ENCODE measurements at regions not wholly inside any gene's neighbourhood (a gene's known extent, or its start where the extent isn't known, plus 50 kb on each side); places are given as distances from the start of the nearest gene placed in this dataset.
"Not testable (repeated sequence)": the region's sequence is repeated elsewhere in the genome, so short reads cannot be mapped to it uniquely, and the experiment has no call there.

GRCh38 chrX:153266140-153266539, 55.4 kb downstream of the PNMA6F start:
- POLR2A ChIA-PET; H3K4me3 Mint-ChIP-seq; H3K36me3 Mint-ChIP-seq (ENCODE audit: low read depth); DNase-seq; H3K27me3 Mint-ChIP-seq; H3K4me1 Mint-ChIP-seq; H3K9me3 Mint-ChIP-seq; H3K27ac Mint-ChIP-seq: not testable (repeated sequence)
- CTCF ChIA-PET: interaction anchor here (0.7 kb wide), 1 partner anchor 322 kb away, joined by 3 read pairs; no protein-coding TSS in a partner anchor

GRCh38 chrX:153260468-153260867, 61.1 kb downstream of the PNMA6F start:
- H3K4me1 Mint-ChIP-seq; POLR2A ChIA-PET; H3K9me3 Mint-ChIP-seq; H3K27ac Mint-ChIP-seq; H3K36me3 Mint-ChIP-seq (ENCODE audit: low read depth); CTCF ChIA-PET; H3K27me3 Mint-ChIP-seq; DNase-seq; H3K4me3 Mint-ChIP-seq: not testable (repeated sequence)

DNA sequence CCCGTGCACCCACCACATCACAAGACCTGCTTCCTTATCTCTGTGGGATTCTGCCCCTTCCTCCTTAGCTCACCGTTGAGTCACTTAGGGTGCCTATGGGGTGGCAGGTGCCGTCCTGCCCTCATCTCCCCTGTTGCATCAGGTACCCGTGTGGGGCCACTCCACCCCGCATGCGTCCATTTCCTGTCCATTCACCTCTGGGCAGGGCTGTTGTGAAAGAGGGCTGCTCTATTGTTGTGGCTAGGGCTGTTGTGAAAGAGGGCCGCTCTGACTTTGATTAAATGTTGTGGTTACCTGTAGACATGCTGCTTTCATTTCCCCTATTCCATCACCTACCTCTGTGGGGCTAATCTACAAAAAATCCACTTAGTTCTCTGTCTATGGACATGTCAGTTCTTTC, 68.3 kb downstream of the PNMA6F start:
- DNase-seq, POLR2A ChIA-PET, H3K4me1 Mint-ChIP-seq: not testable (repeated sequence)

DNA sequence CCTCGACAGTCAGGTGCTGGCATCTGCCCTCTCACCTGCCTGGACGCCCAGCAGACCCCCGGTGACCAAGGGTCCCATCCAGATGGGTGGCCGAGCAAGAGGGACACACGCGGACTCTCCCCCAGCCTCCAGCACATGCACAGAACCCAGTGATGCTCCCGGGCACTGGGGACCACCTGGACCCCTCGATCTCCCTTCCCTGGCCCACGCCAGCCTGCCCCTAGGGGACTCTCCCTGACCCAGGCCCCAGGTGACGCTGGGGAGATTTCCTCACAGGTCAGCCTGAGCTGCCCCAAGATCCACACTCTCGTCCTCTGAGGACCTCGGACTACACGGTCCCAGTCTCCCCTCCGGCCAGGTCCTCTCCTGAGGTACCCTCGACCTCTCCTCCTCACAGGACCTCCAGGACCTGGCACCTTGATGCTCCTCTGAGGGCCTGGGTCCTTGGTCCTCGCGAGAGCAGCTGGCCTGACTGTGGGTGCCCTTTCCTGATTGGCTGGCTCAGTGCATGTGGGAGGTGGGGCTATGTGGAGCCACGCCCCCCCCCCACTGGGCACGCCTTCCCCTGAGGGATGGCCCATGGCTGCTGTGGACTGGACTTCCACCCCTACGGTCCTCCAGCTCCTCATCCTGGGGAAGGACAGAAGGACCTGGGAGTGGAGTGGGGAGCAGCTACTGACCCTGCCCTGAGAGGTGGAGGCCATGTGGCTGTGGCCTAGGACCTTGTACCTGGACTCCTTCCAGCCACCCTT, 69.0 kb downstream of the PNMA6F start:
- H3K9me3 Mint-ChIP-seq; DNase-seq; H3K4me1 Mint-ChIP-seq; H3K36me3 Mint-ChIP-seq (ENCODE audit: low read depth); CTCF ChIA-PET; H3K27ac Mint-ChIP-seq; H3K4me3 Mint-ChIP-seq; H3K27me3 Mint-ChIP-seq; POLR2A ChIA-PET: not testable (repeated sequence)

More for the DNA sequence above, 68.3 kb downstream of the PNMA6F start:
- CTCF ChIA-PET; H3K36me3 Mint-ChIP-seq (ENCODE audit: low read depth); H3K27me3 Mint-ChIP-seq; H3K27ac Mint-ChIP-seq; H3K9me3 Mint-ChIP-seq; H3K4me3 Mint-ChIP-seq: not testable (repeated sequence)

DNA sequence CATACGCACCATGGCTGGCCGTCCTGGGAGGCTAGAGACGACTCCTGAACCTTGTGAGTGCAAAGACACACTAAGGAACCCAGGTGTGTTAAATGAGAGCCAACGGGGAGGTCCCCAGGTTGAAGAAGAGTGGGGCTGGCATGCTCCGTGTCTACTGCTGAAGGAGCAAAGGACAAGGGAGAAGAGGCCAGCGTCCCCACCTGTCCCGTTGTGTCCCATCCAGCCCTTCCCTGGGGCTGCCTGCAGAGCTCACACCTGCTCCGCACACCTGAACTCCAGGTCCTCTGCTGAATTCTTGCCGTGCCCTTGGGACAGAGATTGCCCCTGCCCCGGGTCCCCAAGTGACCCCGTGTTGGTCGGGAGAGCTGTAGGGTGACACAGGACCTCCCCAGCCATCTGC, 69.6 kb downstream of the PNMA6F start:
- POLR2A ChIA-PET; H3K4me3 Mint-ChIP-seq; H3K4me1 Mint-ChIP-seq; H3K27ac Mint-ChIP-seq; H3K9me3 Mint-ChIP-seq; DNase-seq; H3K36me3 Mint-ChIP-seq (ENCODE audit: low read depth); CTCF ChIA-PET; H3K27me3 Mint-ChIP-seq: not testable (repeated sequence)

GRCh38 chrX:153250762-153251161, 70.8 kb downstream of the PNMA6F start:
- H3K4me1 Mint-ChIP-seq; H3K36me3 Mint-ChIP-seq (ENCODE audit: low read depth); H3K27ac Mint-ChIP-seq; POLR2A ChIA-PET; H3K9me3 Mint-ChIP-seq; DNase-seq; H3K27me3 Mint-ChIP-seq; CTCF ChIA-PET; H3K4me3 Mint-ChIP-seq: not testable (repeated sequence)

- DNase-seq: no peak
- Mint-ChIP-seq H3K4me3 (no peak overlapping the region), H3K4me1 (no peaks in the 10 kb centered on the region), H3K27me3 (peaks cover 19% of the 10 kb centered on the region), H3K9me3 (no peaks in the 10 kb centered on the region), H3K27ac (no peak overlapping the region), H3K36me3 (ENCODE audit: low read depth) (no peaks in the 10 kb centered on the region)
- ChIA-PET POLR2A (no interaction called here), CTCF (no interaction called here)
Measured at GRCh38 chrX:153245288-153245731, 66.2 kb downstream of the MAGEA1 start.

DNA sequence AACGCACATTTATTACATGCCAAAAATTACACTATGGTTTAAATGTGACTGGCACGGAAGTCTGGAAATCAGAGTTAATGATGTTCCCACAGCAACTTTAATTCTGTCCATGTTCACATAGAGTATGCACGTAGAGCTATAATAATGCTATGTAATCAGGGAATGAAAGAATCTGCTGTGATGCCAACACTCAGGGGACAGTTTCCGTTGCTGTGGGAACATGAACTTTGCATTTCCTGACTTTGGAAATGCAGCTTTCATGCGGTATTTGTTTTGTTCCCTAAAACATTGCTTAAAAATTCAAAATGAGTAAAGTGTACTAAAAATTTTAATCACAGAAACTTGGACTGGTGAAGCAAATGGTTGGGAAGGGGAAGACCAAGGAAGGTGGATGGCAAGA, 65.7 kb downstream of the MAGEA1 start:
- POLR2A ChIA-PET: no interaction called here
- Mint-ChIP-seq H3K4me1 (no peaks in the 10 kb centered on the region), H3K4me3 (no peak overlapping the region), H3K36me3 (ENCODE audit: low read depth) (no peaks in the 10 kb centered on the region), H3K27me3 (peaks cover 23% of the 10 kb centered on the region), H3K9me3 (no peaks in the 10 kb centered on the region), H3K27ac (no peak overlapping the region)
- no peak for DNase-seq
- CTCF ChIA-PET: no interaction called here

- no peak overlapping the region for H3K4me3 Mint-ChIP-seq
- no peaks in the 10 kb centered on the region for H3K4me1 Mint-ChIP-seq
- no peaks in the 10 kb centered on the region for H3K9me3 Mint-ChIP-seq
- CTCF ChIA-PET: no interaction called here
- H3K27me3 Mint-ChIP-seq: peaks cover 19% of the 10 kb centered on the region
- H3K27ac Mint-ChIP-seq: no peak overlapping the region
- POLR2A ChIA-PET: no interaction called here
- no peak for DNase-seq
- no peaks in the 10 kb centered on the region for H3K36me3 Mint-ChIP-seq (ENCODE audit: low read depth)
Measured at GRCh38 chrX:153238361-153238760, 59.3 kb downstream of the MAGEA1 start.
